SU-DHL-6 (cell line): ENCODE measurements at regions not wholly inside any gene's neighbourhood (a gene's known extent, or its start where the extent isn't known, plus 50 kb on each side); places are given as distances from the start of the nearest gene placed in this dataset.

Source experiments
- EZH2phosphoT487 ChIP-seq: fragments of 200-600 bp; sonication (generic), shearing (Covaris generic); conservative IDR thresholded peaks from 2 replicates; pipeline ENCODE4 v1.6.1; 2018; ENCODE audit warnings: mild to moderate bottlenecking, antibody characterized with exemption, low read length, moderate library complexity, mixed read lengths
- TF ChIP-seq, protein P1 (sequence below): fragments of 200-600 bp; sonication (generic); IDR thresholded peaks from one replicate; pipeline ENCODE4 v1.5.1; 2017; ENCODE audit warnings: antibody characterized with exemption, mild to moderate bottlenecking, low read length, moderate library complexity; ENCODE audit not compliant: insufficient read depth, poor library complexity, severe bottlenecking

DNA sequence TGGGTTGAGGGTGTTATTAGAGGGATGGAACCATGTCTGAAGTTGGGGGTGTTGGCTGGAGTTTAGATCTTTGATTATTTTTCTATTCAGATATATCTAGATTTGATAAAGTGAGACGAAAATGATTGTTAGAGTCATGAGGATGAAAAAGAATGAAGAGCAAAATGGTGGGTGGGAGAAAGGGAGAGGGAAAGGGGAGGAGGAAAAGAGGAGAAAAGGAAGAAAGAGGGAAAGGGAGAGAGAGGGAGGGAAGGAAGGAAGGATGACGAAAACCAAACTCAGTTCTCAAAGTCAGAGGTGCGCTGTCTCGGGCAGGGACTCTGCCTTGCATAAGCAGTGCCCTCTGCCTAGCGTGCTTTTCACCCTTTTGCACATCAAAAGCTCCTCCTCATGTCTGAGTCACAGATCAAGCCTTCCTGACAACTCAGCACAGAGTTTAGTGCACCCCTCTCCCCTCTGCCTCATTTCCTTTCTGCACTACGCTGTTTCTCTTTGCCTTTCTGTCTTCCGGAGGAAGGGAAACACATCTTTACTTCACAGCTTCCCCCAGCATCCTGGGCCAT is 225.8 kb upstream of the PROX1 start:
- TF ChIP-seq, protein P1, sequence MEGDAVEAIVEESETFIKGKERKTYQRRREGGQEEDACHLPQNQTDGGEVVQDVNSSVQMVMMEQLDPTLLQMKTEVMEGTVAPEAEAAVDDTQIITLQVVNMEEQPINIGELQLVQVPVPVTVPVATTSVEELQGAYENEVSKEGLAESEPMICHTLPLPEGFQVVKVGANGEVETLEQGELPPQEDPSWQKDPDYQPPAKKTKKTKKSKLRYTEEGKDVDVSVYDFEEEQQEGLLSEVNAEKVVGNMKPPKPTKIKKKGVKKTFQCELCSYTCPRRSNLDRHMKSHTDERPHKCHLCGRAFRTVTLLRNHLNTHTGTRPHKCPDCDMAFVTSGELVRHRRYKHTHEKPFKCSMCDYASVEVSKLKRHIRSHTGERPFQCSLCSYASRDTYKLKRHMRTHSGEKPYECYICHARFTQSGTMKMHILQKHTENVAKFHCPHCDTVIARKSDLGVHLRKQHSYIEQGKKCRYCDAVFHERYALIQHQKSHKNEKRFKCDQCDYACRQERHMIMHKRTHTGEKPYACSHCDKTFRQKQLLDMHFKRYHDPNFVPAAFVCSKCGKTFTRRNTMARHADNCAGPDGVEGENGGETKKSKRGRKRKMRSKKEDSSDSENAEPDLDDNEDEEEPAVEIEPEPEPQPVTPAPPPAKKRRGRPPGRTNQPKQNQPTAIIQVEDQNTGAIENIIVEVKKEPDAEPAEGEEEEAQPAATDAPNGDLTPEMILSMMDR: no peak
- no peak for TF ChIP-seq EZH2phosphoT487
